GM21529 (cell line): ENCODE measurements at regions not wholly inside any gene's neighbourhood (a gene's known extent, or its start where the extent isn't known, plus 50 kb on each side); places are given as distances from the start of the nearest gene placed in this dataset.

Experiments used
- ATAC-seq: cut with Tn5 transposase; IDR thresholded peaks from one replicate; pipeline ENCODE4 v1.9.1; 2021; ENCODE audit not compliant: unreplicated experiment

DNA sequence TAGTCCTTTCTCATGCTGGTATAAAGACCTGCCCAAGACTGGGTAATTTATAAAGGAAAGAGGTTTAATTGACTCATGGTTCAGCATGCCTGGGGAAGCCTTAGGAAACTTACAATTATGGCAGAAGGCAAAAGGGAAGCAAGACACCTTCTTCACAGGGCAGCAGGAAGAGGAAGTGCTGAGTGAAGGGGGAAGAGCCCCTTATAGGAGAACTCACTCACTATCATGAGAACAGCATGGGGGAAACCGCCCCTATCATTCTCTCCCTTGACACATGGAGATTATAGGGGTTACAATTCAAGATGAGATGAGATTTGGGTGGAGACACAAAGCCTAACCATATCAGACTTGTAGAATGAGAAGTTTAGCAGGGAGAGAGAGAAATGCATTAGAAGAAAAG lies 373.3 kb upstream of the DIAPH2 start:
- ATAC-seq = no peak

DNA sequence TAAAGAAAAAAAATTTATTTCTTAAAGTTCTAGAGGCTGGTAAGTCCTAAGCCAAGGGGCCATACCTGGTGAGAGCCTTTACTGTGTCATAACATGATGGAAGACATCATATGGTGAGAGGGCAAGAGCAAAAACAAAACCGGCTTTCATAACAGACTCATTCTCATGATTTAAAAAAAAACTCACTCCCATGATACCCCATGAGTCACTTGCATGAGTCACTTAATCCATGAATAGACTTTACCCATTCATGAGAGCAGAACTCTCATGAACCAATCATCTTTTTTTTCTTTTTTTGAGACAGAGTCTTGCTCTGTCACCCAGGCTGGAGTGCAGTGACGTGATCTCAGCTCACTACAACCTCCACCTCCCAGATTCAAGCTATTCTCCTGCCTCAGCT lies 369.7 kb upstream of the DIAPH2 start:
- no peak for ATAC-seq

DNA sequence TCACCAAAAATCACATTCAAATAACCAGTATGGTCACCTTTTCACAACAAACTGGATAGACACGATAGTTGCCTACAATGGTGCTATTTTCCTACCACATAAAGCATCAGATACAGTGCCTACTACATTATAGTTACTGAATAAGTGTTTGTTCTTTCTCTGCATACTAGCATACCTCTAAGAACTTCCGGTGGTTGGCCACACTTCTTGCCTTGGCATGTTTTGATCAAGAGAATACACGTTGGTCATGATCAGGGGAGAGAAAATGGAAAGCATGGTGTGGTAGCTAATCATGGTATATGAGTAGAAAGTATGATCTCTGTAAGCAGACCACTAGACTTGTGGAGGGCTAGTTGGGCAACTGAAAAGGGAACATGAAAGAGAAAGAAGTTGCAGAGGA lies 322.8 kb upstream of the DIAPH2 start:
- no peak for ATAC-seq

DNA sequence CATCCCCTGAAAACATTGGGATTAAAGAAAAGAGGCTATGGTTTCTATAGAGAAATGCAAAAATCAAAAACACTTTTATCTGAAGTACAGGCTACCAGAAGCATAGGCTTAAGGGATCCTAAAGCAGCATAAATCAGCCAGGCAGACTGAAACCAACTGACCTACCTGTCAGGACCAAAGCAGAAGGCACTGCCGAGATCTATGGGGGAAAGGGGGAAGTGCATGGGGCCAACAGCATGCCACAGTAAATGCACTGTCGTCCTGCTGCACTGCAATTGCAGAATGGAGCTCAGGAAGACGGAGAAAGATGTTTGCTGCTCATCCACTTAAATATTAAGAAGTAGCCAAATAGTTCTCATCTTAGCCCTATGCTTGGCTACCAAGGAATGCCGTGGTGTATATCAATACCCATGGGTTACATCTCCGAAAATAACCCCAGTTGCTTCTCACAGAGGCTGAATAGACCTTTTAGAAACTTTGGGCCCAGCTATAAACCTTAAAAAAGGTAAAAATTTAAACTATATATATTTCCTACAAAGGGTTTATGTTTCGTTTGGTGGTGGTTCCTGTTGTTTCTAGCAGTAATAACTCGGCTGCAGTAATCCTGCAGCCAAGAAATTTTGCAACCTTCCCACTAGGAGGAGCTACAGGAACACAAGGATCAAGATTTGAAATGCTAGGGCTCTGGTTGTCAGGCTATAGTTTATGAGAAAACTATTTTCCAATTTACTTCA lies 312.2 kb upstream of the DIAPH2 start:
- peak; percentile 65 for ATAC-seq

DNA sequence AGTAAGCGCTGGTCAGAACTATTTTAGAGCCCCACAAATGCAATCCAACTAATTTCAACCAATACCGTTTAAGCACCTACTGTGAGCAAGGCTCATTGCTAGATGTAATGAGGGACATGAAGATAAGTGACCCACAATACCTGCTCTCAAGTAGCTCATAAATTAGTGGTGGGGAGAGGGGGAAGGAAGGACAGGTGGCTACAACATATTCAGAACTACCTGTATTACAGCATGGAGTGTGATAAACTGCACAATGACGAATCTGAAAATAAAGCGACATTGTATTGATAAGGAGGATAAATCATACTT lies 311.6 kb upstream of the DIAPH2 start:
- peak; percentile 18 for ATAC-seq

DNA sequence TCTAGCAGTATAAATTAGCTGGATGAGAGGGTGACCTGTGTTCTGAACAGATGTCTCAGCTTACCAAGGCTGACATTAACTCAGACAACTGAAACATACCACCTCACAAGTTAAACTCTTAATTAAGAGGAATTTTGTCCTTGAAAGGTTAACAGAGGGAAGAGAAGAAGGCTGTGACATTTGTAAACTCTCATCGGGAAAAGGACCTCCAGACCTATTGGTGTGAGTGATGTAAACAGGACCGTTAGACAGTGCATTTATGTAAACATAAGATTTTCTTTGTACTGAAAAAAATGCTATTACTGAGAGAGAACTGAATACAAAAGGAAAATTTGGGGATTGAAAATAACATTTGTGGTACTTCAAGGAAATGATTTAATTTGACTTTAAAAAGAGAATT lies 308.4 kb upstream of the DIAPH2 start:
- ATAC-seq = no peak

DNA sequence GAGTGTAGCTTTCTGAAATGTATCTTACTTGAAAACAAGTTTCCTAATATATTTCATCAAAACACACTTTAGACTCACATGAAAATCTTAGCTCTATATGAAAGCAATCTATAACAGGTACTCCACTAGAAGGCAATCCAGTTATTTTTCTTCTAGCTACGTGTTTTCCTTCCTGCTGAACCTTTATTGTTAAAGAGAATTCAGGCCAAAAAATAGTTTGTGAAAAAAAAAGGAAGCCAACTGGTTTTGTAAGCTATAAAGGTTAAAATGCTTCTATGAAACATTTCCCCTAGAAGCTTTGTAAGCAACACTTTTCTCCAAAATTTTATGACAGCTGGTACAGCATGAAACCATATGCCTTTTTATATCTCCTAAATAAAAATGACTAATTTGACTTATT lies 304.7 kb upstream of the DIAPH2 start:
- ATAC-seq = no peak

DNA sequence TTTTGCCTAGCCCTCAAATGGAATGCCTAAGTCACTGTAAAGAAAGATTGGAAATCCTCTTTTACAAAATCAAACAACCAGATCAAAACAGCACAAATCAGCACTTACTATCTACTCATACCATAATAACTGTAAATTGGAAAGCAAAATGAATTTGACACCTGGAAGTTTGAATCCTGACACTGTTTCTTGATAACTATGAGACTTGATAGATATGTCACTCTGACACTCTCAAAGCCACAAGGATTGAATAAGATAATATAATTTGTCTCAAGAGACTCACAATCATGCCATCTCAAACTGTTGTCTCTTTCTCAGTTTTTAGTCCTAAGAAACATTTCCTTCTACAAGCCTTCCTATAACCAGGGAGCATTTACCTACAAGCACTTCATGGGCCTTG lies 302.6 kb upstream of the DIAPH2 start:
- ATAC-seq = no peak

DNA sequence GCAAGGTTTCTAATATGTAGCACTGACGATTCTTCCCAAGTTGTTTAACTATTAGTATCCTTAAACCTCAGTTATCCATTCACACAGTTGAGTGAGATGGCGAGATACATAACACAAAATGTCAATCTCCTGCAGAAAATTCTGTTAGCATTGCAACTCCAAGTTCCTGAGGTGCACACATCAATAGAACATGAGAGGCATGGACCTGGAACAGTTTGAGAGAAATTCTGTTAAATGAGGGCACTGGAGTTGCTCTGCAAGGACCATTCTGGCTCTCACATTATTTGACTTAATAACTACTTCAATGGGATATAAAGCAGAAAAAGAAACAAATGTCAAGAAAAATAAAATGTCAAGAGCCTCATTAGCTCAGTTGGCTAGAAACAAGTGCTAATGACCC lies 301.2 kb upstream of the DIAPH2 start:
- ATAC-seq = no peak

DNA sequence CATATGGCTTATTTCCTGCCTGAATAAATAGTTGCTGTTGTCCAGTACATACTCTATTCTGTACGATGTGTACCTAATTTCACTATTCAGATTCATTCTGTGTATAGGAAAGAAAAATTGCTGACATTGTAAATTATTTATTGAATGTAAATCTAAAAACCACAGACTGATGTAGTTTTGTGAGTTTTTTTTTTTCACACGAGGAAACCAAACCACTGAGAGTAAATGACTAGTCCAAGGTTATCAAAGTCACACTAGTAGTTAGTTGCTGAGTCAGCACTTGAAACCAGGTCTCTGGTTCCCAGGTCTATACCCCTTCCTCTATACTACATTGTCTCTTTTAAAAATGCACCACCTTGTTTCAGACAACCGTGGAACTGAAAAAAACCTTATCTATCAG lies 298.3 kb upstream of the DIAPH2 start:
- ATAC-seq = no peak

DNA sequence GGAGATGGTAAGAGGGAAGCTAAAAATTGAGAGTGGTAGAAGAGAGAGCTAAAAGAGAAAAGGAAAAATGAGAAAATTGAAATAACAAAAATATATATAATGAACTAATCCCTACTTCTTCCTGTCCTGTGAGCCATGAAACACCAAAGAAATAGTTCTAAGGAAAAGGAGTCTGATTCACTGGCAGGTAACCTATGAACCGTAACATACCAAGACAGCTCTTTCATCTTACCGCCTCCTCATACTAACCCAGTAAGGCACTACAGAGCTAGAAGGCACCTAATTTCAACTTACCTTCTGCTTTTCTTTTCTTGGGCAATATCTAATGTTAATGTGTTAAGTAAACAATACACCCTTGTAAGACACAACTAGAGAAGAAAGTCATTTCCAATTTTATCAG lies 297.7 kb upstream of the DIAPH2 start:
- no peak for ATAC-seq

DNA sequence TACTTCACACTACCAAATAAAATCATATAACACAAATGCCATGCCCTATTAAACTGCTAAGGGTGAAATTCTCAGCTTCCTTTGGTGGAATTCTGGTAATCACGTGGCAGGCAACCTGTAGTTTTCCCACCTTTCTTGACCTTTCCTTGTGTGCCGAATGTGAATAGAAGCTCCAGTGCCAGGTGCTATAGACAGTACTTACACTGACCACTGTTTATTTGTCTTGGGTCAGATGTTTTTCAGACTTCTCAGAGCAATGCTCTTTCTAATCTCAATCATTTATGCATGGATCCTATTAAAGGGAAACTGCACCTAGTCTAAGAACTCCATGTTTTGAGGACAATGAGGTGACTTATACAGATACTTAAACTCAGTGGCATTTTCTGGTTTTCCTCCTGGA lies 296.8 kb upstream of the DIAPH2 start:
- no peak for ATAC-seq

DNA sequence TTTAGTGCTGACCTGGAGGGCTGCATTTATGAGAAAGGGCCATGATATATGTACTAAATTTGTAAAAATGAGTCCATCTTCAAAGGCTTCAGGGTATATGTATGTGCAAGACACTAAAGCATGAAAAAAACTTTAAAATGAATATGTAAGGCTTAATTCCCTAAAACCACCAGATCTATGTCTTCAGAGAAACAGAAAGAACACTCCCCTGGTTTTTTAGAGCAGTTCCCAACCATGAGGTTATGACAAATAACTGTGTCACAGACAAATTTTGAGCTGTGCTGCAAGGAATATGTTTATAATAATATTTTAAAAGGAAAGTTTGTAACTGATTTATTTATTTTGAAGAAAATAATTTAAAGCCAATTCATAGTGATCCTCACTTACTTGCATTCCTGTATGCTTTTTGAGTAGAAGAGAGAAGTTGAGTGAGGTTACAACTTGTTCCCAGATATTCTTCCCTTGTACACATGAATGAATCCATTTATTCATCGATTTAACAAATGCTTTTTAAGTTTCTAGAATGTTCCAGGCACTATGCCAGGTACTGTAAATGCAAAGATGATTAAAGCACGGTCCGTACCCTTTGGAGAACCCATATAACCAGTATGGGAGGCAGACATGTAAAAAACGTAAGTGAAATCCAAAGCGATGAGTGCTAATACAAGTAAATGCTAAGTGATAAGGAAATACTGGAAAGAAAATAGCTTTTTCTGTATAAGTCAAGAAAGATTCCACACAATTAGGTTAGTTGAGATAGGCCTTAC lies 295.2 kb upstream of the DIAPH2 start:
- no peak for ATAC-seq

DNA sequence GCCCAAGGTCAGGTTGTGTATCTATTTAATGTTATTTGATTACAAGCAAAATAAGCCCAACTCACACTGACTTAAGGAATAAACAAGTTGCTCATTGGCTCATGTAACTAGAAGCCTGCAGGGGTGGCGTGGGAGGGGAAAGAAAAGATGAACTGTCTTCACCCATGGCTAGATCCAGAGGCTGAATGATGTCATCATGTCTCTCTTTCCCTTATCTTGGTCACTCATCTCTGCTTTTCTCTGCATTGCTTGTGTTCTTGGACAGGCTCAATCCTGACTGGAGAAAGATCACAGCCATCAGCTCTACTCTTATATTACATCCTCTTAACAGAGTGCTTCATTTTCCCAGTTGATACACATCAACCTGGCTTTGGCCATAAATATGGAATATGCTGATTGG lies 290.0 kb upstream of the DIAPH2 start:
- ATAC-seq = no peak

DNA sequence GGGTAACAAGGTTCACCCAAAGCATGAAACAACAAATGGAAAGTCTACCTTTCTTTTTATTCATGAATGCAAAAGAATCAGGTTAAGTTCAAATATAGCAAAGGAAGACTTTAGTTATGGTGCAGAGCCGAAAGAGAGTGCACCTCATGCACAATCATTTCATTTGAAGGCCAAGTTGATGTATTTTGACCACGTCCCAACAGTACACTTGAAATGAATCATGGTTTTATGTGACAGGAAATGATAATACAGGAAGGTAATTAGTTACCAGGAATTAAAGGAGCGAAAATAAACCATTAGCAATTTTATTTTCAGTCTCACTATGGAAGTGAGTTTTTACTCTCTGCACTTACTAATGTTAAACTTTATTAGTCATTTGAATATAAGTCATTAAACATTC lies 281.2 kb upstream of the DIAPH2 start:
- ATAC-seq = no peak

DNA sequence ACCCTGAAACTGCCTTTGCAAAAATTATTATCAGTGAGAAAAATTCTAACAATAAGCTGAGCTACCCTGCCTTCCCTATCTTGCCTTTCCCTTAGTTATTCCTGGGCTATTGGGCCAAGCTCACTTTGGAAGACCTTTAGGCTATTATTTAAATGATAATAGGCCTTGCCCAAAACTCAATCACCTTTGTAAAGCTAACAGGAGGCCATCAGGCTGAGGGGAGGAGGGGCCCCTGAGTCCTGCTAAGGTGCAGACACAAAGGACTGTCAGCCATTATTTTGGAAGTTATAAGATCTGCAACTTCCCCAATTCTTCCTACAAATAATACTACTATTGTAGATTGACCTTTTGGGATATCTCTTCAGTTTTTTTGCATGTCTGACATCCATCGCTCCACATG lies 278.8 kb upstream of the DIAPH2 start:
- no peak for ATAC-seq

DNA sequence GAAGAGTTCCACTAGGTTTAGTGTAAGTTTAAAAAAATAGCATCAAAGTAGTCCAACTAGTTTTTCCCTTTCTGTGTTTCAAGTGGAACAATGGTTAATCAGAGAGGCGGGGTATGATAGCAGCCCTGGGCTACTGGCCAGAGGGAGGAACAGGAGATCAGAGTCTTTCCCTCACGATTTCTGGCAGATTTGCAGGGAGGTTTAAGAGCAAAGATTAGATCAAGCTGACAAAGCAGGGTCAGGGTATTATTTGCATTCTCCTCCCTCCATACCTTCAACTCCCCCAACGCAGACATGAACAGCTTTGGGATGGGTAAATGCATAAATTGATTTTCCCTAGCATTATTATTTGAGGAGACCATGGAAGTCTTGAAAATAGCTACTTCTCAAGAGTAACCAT lies 277.6 kb upstream of the DIAPH2 start:
- no peak for ATAC-seq

DNA sequence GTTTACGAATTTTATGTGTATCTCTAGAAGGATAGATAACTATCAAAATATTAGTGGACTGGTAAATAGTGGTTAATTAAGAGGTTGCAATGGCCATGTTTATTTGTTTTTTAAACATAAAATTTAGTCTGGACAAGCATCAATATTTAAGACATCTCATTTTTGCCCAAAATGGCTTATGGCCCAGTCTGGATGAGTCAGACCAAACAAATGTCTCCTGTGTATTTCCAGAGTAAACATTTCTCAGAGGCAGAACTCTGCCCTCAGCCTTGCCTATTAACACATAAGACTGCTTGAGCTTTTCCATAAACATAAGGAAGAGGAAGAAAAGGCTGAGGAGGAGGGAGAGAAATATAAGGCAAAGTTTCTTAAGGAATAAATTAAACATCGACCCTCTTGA lies 277.1 kb upstream of the DIAPH2 start:
- no peak for ATAC-seq

DNA sequence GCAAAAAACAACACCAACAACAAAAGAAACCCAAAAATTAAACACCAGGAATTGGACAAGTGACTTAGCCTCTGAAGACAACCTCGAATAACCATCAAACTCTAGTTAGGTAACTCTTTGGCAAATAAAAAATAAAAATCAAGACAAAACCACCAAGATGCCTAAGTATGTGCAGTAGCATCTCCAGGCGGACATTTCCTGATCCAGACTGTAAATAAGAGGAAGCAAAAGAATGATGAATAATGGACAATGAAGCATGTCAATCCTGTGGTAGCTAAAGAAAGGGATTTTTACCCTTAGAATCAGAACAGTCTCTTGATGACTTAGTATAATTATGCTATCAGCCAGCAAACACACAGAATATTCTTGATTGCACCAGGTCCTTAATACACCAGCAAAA lies 276.7 kb upstream of the DIAPH2 start:
- ATAC-seq = no peak

DNA sequence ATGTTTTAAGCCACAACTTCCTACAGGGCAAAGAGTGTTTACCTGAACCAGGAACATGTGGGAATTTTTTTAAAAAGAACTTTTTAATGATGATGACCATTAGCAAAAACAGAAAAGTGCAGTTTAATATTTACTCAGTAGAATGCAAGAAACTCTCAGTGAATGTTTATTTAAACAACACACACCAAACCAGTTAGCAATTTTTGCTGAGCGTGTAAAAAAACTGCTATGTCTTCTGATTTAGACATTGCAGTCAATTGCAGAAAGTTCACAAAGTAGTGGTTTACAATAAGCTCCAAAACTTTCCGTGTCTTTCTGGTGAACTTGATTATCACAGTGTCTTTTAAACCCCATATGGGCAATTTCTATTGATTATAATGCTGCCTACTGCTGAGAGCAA lies 273.7 kb upstream of the DIAPH2 start:
- no peak for ATAC-seq

DNA sequence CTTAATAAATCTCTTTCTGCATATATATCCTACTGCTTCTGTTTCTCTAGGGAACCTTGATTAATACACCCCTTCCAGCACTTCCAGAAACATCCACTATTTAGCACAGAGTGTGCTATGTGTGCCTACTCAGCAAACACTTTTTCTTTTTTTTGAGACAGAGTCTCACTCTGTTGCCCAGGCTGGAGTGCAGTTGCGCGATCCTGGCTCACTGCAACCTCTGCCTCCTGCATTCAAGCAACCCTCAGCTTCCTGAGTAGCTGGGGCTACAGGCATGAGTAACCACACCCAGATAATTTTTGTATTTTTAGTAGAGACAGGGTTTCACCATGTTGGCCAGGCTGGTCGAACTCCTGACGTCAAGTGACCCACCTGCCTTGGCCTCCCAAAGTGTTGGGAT lies 266.9 kb upstream of the DIAPH2 start:
- ATAC-seq = no peak

DNA sequence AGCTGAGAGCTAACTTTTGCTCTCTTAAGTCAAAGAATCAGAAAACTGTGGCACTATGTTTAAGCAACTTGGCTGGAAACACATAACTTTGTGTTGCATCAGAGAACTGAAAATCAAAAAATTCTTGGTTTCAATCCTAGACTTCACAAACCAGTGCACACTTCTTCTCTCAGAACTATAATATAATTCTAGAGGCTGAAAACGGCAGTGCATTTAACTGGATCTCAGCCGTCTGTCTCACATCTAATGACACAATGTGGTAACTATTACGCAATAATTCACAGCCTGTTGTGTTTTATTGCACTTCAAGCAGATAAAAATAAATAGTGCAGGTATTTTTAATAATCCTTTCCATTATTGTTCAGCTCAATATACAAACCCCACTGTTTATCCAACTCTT lies 260.6 kb upstream of the DIAPH2 start:
- peak; percentile 74 for ATAC-seq

DNA sequence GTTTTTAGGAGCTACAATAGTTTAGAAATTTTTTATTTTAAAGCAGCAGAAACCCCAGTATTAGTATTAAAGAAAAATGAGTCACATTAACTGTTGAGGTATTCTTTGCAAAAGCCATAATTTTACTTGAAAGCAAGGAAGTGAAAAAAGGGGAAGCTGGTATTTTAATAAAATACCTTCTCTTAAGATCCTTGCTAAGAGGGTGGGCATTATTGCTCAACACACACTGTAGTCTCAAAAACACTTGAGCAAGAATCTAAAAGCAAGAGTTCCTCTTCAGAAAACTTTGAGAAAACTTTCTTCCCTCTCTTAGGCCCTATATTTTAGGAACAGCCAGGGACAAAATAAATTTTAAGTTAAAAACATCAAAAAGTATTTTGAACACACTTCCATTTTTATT lies 259.4 kb upstream of the DIAPH2 start:
- no peak for ATAC-seq
